ENCODE measurements at regions not wholly inside any gene's neighbourhood (a gene's known extent, or its start where the extent isn't known, plus 50 kb on each side); places are given as distances from the start of the nearest gene placed in this dataset.
"Not testable (repeated sequence)": the region's sequence is repeated elsewhere in the genome, so short reads cannot be mapped to it uniquely, and the experiment has no call there.

DNA sequence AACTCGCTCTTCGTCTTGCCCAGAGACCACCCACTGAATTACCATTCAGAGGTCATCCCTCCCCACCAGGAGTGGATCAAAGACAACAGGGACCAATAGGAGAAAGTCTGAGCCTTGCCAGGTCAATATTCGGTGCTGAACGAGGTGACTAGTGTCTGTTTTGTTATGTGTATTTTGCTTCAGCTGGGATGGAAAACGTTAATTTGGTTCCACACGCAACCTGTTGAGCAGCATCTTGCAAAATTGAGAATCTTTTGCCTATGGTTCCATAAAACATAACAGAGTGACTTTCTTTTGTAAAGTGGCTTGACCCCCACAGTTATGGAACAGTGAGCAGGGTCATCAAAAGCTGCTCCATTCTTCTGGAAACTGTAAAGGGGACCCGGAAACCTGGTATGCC is 168.4 kb downstream of the MSX2 start:
- Mint-ChIP-seq H3K4me3 (ENCODE audit: unreplicated experiment) (no peak overlapping the region), H3K27me3 (ENCODE audit: insufficient read depth, unreplicated experiment) (no peaks in the 10 kb centered on the region), H3K4me1 (ENCODE audit: insufficient read depth, unreplicated experiment) (no peaks in the 10 kb centered on the region), H3K36me3 (ENCODE audit: insufficient read depth, unreplicated experiment) (no peaks in the 10 kb centered on the region), H3K9me3 (ENCODE audit: unreplicated experiment) (no peaks in the 10 kb centered on the region), H3K27ac (ENCODE audit: low read depth, unreplicated experiment) (no peak overlapping the region)
- DNase-seq (ENCODE audit: unreplicated experiment), result no peak
- BruUV-seq (replicated peaks), result no TSS peak
- CTCF ChIA-PET, result interaction anchor here (0.9 kb wide), 1 partner anchor 43 kb away, joined by 3 read pairs; no protein-coding TSS in a partner anchor
- TF ChIP-seq CTCF (IDR thresholded peaks at IDR 0.05; ENCODE audit: unreplicated experiment), result no peak
- POLR2A ChIA-PET, result interaction anchor here (1.0 kb wide), 1 partner anchor 39 kb away, joined by 3 read pairs; no protein-coding TSS in a partner anchor
- intact Hi-C loops (cut with micrococcal nuclease), result no loop called here

DNA sequence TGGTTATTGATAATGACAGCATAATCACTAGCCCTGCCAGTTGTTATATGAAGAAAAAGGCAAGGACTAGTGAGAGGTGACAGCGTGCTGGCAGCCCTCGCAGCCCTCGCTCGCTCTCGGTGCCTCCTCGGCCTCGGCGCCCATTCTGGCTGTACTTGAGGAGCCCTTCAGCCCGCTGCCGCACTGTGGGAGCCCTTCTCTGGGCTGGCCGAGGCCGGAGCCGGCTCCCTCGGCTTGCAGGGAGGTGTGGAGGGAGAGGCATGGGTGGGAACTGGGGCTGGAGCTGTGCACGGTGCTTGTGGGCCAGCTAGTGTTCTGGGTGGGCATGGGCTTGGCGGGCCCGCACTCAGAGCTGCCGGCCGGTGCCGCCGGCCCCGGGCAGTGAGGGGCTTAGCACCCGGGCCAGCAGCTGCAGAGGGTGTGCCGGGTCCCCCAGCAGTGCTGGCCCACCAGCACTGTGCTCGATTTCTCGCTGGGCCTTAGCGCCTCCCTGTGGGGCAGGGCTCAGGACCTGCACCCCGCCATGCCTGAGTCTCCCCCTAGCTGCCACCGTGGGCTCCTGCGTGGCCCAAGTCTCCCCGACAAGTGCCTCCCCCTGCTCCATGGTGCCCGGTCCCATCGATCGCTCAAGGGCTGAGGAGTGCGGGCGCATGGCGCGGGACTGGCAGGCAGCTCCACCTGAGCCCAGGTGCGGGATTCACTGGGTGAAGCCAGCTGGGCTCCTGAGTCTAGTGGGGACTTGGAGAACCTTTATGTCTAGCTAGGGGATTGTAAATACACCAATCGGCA is 156.2 kb downstream of the MSX2 start:
- H3K4me1 Mint-ChIP-seq (ENCODE audit: insufficient read depth, unreplicated experiment); DNase-seq (ENCODE audit: unreplicated experiment); intact Hi-C loops (cut with micrococcal nuclease); H3K27ac Mint-ChIP-seq (ENCODE audit: low read depth, unreplicated experiment); BruUV-seq (replicated peaks); H3K4me3 Mint-ChIP-seq (ENCODE audit: unreplicated experiment); H3K36me3 Mint-ChIP-seq (ENCODE audit: insufficient read depth, unreplicated experiment); H3K27me3 Mint-ChIP-seq (ENCODE audit: insufficient read depth, unreplicated experiment); H3K9me3 Mint-ChIP-seq (ENCODE audit: unreplicated experiment): not testable (repeated sequence)
- ChIA-PET CTCF (interaction anchor here (0.6 to 2.2 kb wide), 7 partner anchors 30 to 653 kb away, joined by 3 to 5 read pairs (median 4); no protein-coding TSS in a partner anchor), POLR2A (interaction anchor here (1.1 kb wide), 1 partner anchor 19 kb away, joined by 3 read pairs; no protein-coding TSS in a partner anchor)

DNA sequence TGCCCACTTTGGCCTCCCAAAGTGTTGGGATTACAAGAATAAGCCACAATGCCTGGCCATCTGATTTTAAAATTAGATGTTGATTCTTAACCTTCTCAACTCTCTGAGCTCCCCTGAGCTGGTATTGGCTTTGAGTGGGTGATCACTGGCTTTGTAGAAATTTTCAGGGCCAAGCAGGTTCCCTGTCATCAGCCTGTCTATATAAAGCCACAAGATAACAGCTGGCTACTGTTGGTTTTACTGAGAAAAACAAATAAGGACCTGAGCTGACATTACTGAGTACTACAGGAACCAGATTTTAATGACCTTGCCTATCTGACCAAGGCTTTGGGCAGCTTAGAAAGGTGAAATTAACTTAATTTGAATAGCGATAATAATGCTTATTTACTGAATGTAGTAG is 153.6 kb downstream of the MSX2 start:
- Mint-ChIP-seq H3K9me3 (ENCODE audit: unreplicated experiment) (no peaks in the 10 kb centered on the region), H3K27me3 (ENCODE audit: insufficient read depth, unreplicated experiment) (peaks cover 13% of the 10 kb centered on the region), H3K4me1 (ENCODE audit: insufficient read depth, unreplicated experiment) (no peaks in the 10 kb centered on the region), H3K4me3 (ENCODE audit: unreplicated experiment) (no peak overlapping the region), H3K27ac (ENCODE audit: low read depth, unreplicated experiment) (no peak overlapping the region), H3K36me3 (ENCODE audit: insufficient read depth, unreplicated experiment) (peaks cover 4% of the 10 kb centered on the region)
- no peak for TF ChIP-seq CTCF (IDR thresholded peaks at IDR 0.05; ENCODE audit: unreplicated experiment)
- intact Hi-C loops (cut with micrococcal nuclease), result no loop called here
- BruUV-seq (replicated peaks), result no TSS peak
- POLR2A ChIA-PET, result no interaction called here
- CTCF ChIA-PET, result interaction anchor here (0.7 kb wide), 2 partner anchors 35 to 837 kb away, joined by 3 to 5 read pairs; no protein-coding TSS in a partner anchor
- DNase-seq (ENCODE audit: unreplicated experiment), result no peak

DNA sequence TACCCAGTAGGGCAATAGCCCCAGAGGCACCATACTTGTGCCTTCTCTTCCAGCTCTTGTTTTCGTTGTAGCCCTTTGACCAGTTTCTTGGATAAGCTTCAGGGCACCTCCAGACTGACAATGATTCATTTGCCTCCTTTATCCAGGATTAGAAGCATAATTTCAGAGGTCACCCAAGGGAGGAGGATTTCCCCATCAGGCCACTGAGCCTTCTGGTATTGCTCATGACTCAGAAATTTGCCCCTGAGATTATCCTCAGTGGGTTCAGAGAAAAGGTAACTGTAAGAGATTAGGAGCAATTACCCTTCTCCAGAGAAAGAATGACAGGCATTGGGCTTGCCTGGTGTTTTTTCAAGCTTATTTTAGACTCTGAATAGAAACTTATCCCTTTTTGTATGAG is 147.9 kb downstream of the MSX2 start:
- Mint-ChIP-seq H3K9me3 (ENCODE audit: unreplicated experiment) (no peaks in the 10 kb centered on the region), H3K27ac (ENCODE audit: low read depth, unreplicated experiment) (no peak overlapping the region), H3K27me3 (ENCODE audit: insufficient read depth, unreplicated experiment) (peaks cover 38% of the 10 kb centered on the region), H3K4me1 (ENCODE audit: insufficient read depth, unreplicated experiment) (no peaks in the 10 kb centered on the region), H3K36me3 (ENCODE audit: insufficient read depth, unreplicated experiment) (no peaks in the 10 kb centered on the region), H3K4me3 (ENCODE audit: unreplicated experiment) (no peak overlapping the region)
- ChIA-PET CTCF (interaction anchor here (0.7 kb wide), 1 partner anchor 9 kb away, joined by 4 read pairs; no protein-coding TSS in a partner anchor), POLR2A (no interaction called here)
- intact Hi-C loops (cut with micrococcal nuclease), result no loop called here
- DNase-seq (ENCODE audit: unreplicated experiment), result peak; percentile 27
- BruUV-seq (replicated peaks), result no TSS peak
- TF ChIP-seq CTCF (IDR thresholded peaks at IDR 0.05; ENCODE audit: unreplicated experiment), result no peak

Measured in MCF 10A (cell line).